Kidney (tissue), 13 donors: ENCODE measurements at regions not wholly inside any gene's neighbourhood (a gene's known extent, or its start where the extent isn't known, plus 50 kb on each side); places are given as distances from the start of the nearest gene placed in this dataset.

ENCODE experiments used
- DNase-seq, 5 donors: peaks; one replicate each; pipeline ENCODE4 v3.0.0-alpha.2; 2013 to 2020
- FAIRE-seq: peaks from 2 replicates; lab custom pipeline; 2012; peaks lifted over from hg19 to GRCh38; lab: Jason Lieb, UNC
- H3K27ac ChIP-seq, 2 donors: one replicate each; pipeline ENCODE4 v1.7.0; 2013; ENCODE audit warnings: low read depth in 2 of 2, low read length in 2 of 2, inconsistent platforms in 1 of 2
- H3K27me3 ChIP-seq: one replicate; pipeline ENCODE4 v1.7.1; 2013; ENCODE audit warnings: low read length, inconsistent platforms; ENCODE audit not compliant: control insufficient read depth, insufficient read depth
- H3K36me3 ChIP-seq, 3 donors: one replicate each; pipeline versions ENCODE4 v1.7.0 to v1.7.1; 2013; ENCODE audit warnings: low read length in 3 of 3, control low read depth in 1 of 3, inconsistent platforms in 1 of 3; ENCODE audit not compliant: insufficient read depth in 3 of 3, control insufficient read depth in 2 of 3
- H3K4me1 ChIP-seq, 3 donors: one replicate each; pipeline versions ENCODE4 v1.7.0 to v1.7.1; 2013; ENCODE audit warnings: low read length in 3 of 3, inconsistent platforms in 1 of 3, low read depth in 1 of 3; ENCODE audit not compliant: control insufficient read depth in 2 of 3, insufficient read depth in 2 of 3
- H3K4me3 ChIP-seq, 3 donors: one replicate each; pipeline versions ENCODE4 v1.7.0 to v1.8.1; 2013; ENCODE audit warnings: low read length in 3 of 3, control low read depth in 1 of 3, inconsistent platforms in 1 of 3
- H3K9ac ChIP-seq, 3 donors: one replicate each; pipeline versions ENCODE4 v1.7.0 to v1.7.1; 2013; ENCODE audit warnings: low read length in 3 of 3, control low read depth in 1 of 3, inconsistent platforms in 1 of 3
- H3K9me3 ChIP-seq, 3 donors: one replicate each; pipeline versions ENCODE4 v1.7.0 to v1.7.1; 2013; ENCODE audit warnings: low read length in 3 of 3, control low read depth in 1 of 3, inconsistent platforms in 1 of 3; ENCODE audit not compliant: control insufficient read depth in 2 of 3, insufficient read depth in 1 of 3
- CTCF ChIP-seq: IDR thresholded peaks from 3 replicates; pipeline ENCODE4 v1.5.1; 2012; ENCODE audit warnings: mild to moderate bottlenecking, moderate library complexity, borderline replicate concordance; ENCODE audit not compliant: insufficient read depth; ENCODE audit errors: extremely low read depth
- intact Hi-C: fragments of 100-400 bp; cut with DNase I; formaldehyde crosslinking; loops from one replicate; pipeline ENCODE4 v1.11.1; 2022
- donor health status: control.
- donor health status: control.
- donor health status: control.
- donor health status: control.
- donor health status: control.
- donor health status: DM: yes; HTN: yes; CAD: no.
- donor health status: Normal renal cell carcinoma (clear cell type).

- FAIRE-seq (no peak), DNase-seq (no peak)
- no peaks in the 10 kb centered on the region for H3K4me1 ChIP-seq
- intact Hi-C loops: no loop called here
- TF ChIP-seq CTCF: no peak
- no peaks in the 10 kb centered on the region for H3K36me3 ChIP-seq
- H3K27me3 ChIP-seq: no peaks in the 10 kb centered on the region
- H3K9me3 ChIP-seq: no peaks in the 10 kb centered on the region
- H3K4me3 ChIP-seq: no peak overlapping the region
- H3K9ac ChIP-seq: no peak overlapping the region
- no peak overlapping the region for H3K27ac ChIP-seq
These were observed 82.1 kb downstream of the RRAGC start for GRCh38 chr1:38777464-38777957.

DNA sequence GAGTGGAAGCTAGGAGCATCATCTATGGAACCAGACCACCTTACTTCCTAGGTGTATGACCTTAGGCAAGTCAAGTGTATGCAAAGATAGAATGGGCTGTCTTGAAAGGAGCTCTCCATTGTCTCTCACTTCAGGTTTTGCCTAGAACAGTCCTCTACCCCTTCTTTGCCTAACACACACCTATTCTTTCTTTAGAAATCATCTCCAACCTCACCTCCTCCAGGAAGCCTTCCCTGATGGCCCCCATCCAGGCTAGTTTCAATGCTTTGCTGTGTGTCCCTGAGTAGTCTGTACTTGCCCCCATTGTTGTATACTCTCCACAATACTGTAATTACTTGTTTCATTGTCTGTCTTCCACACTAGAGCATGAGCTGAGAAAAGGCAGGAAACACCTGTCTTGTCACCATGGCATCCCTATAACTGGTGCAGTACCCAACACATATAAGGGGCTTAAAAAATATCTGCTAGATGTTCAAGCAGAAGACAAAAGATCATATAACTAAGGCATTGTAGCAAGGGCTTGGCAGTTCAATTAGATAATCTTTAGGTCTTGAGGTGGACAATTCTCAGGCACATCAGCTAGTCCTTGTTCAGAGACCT lies 83.0 kb downstream of the RRAGC start:
- no peak overlapping the region for H3K9ac ChIP-seq
- no peak for TF ChIP-seq CTCF
- H3K4me1 ChIP-seq: no peaks in the 10 kb centered on the region
- H3K27ac ChIP-seq: no peak overlapping the region
- H3K9me3 ChIP-seq: no peaks in the 10 kb centered on the region
- intact Hi-C loops: no loop called here
- FAIRE-seq (no peak), DNase-seq (no peak)
- H3K4me3 ChIP-seq: no peak overlapping the region
- H3K27me3 ChIP-seq: no peaks in the 10 kb centered on the region
- H3K36me3 ChIP-seq: no peaks in the 10 kb centered on the region

- Histone ChIP-seq H3K9me3 (no peaks in the 10 kb centered on the region), H3K36me3 (no peaks in the 10 kb centered on the region), H3K9ac (no peak overlapping the region), H3K4me3 (no peak overlapping the region), H3K27me3 (no peaks in the 10 kb centered on the region), H3K27ac (no peak overlapping the region), H3K4me1 (no peaks in the 10 kb centered on the region)
- DNase-seq: no peak
- intact Hi-C loops: no loop called here
- no peak for TF ChIP-seq CTCF
- FAIRE-seq: no peak
These were observed 84.3 kb downstream of the RRAGC start for GRCh38 chr1:38775175-38775845.
